ENCODE measurements at regions not wholly inside any gene's neighbourhood (a gene's known extent, or its start where the extent isn't known, plus 50 kb on each side); places are given as distances from the start of the nearest gene placed in this dataset.
"Not testable (repeated sequence)": the region's sequence is repeated elsewhere in the genome, so short reads cannot be mapped to it uniquely, and the experiment has no call there.

GRCh38 chr1:88612773-88613172 lies 71.3 kb upstream of the PKN2 start:
- DNase-seq: no peak

DNA sequence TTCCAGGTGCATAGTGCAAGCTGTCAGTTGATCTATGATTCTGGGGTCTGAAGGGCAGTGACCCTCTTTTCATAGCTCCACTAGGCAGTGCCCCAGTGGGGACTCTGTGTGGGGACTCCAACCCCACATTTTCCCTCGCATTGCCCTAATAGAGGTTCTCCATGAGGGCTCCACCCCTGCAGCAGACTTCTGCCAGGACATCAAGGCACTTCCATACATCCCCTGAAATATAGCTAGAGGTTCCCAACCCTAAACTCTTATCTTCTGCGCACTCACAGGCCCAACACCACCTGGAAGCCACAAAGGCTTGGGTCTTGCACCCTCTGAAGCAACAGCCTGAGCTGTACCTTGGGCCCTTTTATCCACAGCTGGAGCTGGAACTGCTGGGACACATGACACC lies 65.7 kb upstream of the PKN2 start:
- DNase-seq: no peak

DNA sequence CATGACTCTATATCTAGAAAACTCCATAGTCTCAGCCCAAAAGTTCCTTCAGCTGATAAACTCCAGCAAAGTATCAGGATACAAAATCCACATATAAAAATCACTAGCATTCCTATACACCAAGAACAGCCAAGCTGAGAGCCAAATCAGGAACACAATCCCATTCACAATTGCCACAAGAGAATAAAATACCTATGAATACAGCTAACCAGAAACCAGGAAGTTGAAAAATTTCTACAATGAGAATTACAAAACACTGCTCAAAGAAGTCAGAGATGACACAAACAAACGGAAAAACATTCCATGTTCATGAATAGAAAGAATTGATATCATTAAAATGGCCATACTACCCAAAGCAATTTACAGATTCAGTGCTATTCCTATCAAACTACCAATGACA lies 61.0 kb upstream of the PKN2 start:
- not testable (repeated sequence) for DNase-seq
